WTC11 (cell line): ENCODE measurements at regions not wholly inside any gene's neighbourhood (a gene's known extent, or its start where the extent isn't known, plus 50 kb on each side); places are given as distances from the start of the nearest gene placed in this dataset.

Experiments
- ATAC-seq: fragments of 200-7000 bp; cut with Tn5 transposase; 2 replicates; pipeline ENCODE4 v1.10.0; 2021; ENCODE audit warnings: mild to moderate bottlenecking, moderate library complexity
- CTCF ChIA-PET: fragments of 300-600 bp; sonication (Branson Sonifier 250); formaldehyde crosslinking; loops from one replicate; lab custom pipeline; 2021; ENCODE audit warnings: antibody characterized with exemption; lab: Charles Lee
- POLR2A ChIA-PET: fragments of 350-600 bp; sonication (Branson Sonifier 250); formaldehyde crosslinking; loops from one replicate; lab custom pipeline; 2021; ENCODE audit warnings: antibody characterized with exemption; lab: Charles Lee
- DNase-seq: peaks from one replicate; pipeline ENCODE4 v3.0.0; 2021; ENCODE audit warnings: low spot score
- H3K27ac Mint-ChIP-seq: 2 replicates; pipeline ENCODE4 v1.8.0; 2021; ENCODE audit warnings: mixed read lengths
- H3K27me3 Mint-ChIP-seq: 2 replicates; pipeline ENCODE4 v1.8.0; 2021; ENCODE audit warnings: low read depth, mild to moderate bottlenecking, moderate library complexity, mixed read lengths
- H3K36me3 Mint-ChIP-seq: 2 replicates; pipeline ENCODE4 v1.8.0; 2021; ENCODE audit warnings: mixed read lengths
- H3K4me1 Mint-ChIP-seq: 2 replicates; pipeline ENCODE4 v1.8.0; 2022; ENCODE audit warnings: mixed read lengths
- H3K4me3 Mint-ChIP-seq: 2 replicates; pipeline ENCODE4 v1.8.0; 2021; ENCODE audit warnings: mild to moderate bottlenecking, moderate library complexity, mixed read lengths
- H3K9me3 Mint-ChIP-seq: 2 replicates; pipeline ENCODE4 v1.8.0; 2021; ENCODE audit warnings: mixed read lengths
- ATF1 ChIP-seq: sonication (generic); formaldehyde crosslinking; IDR thresholded peaks from 2 replicates; pipeline ENCODE4 v1.8.1; 2023; ENCODE audit warnings: mild to moderate bottlenecking, moderate library complexity, missing genetic modification reagents
- CREB1 ChIP-seq: sonication (generic); formaldehyde crosslinking; IDR thresholded peaks from 2 replicates; pipeline ENCODE4 v1.8.0; 2023; ENCODE audit warnings: mild to moderate bottlenecking, missing genetic modification reagents
- FOXJ3 ChIP-seq: sonication (generic); formaldehyde crosslinking; IDR thresholded peaks from 2 replicates; pipeline ENCODE4 v1.9.0; 2021; ENCODE audit warnings: missing genetic modification reagents, mild to moderate bottlenecking, borderline replicate concordance
- FOXK1 ChIP-seq: sonication (generic); formaldehyde crosslinking; IDR thresholded peaks from 2 replicates; pipeline ENCODE4 v1.8.0; 2022; ENCODE audit warnings: mild to moderate bottlenecking, moderate library complexity, missing genetic modification reagents
- GABPB1 ChIP-seq: sonication (generic); formaldehyde crosslinking; IDR thresholded peaks from 2 replicates; pipeline ENCODE4 v1.8.1; 2023; ENCODE audit warnings: mild to moderate bottlenecking, missing genetic modification reagents
- GRHL2 ChIP-seq: fragments of 250-450 bp; sonication (Bioruptor Pico); IDR thresholded peaks from 2 replicates; pipeline ENCODE4 v1.8.0; 2022; ENCODE audit warnings: mild to moderate bottlenecking, moderate library complexity; ENCODE audit not compliant: insufficient replicate concordance, severe bottlenecking
- HMGA2 ChIP-seq: fragments of 250-450 bp; sonication (Bioruptor Pico); IDR thresholded peaks from 2 replicates; pipeline ENCODE4 v1.4.0; 2021; ENCODE audit warnings: mild to moderate bottlenecking, moderate library complexity
- MYBL2 ChIP-seq: sonication (generic); formaldehyde crosslinking; IDR thresholded peaks from 2 replicates; pipeline ENCODE4 v1.8.1; 2023; ENCODE audit warnings: mild to moderate bottlenecking, moderate library complexity, missing genetic modification reagents
- SMAD4 ChIP-seq: sonication (generic); formaldehyde crosslinking; IDR thresholded peaks from 2 replicates; pipeline ENCODE4 v1.8.0; 2022; ENCODE audit warnings: mild to moderate bottlenecking, missing genetic modification reagents
- STAT6 ChIP-seq: sonication (generic); formaldehyde crosslinking; conservative IDR thresholded peaks from 2 replicates; pipeline ENCODE4 v1.8.1; 2023; ENCODE audit warnings: mild to moderate bottlenecking, low read depth, missing genetic modification reagents, moderate library complexity
- ZNF396 ChIP-seq: fragments of 250-450 bp; sonication (Bioruptor Pico); IDR thresholded peaks from 2 replicates; pipeline ENCODE4 v1.8.0; 2021; ENCODE audit warnings: mild to moderate bottlenecking, moderate library complexity, borderline replicate concordance
- ZNF532 ChIP-seq: fragments of 250-450 bp; sonication (Bioruptor Pico); IDR thresholded peaks from 2 replicates; pipeline ENCODE4 v1.9.0; 2021; ENCODE audit warnings: mild to moderate bottlenecking, borderline replicate concordance
- TF ChIP-seq, protein P1 (sequence below): sonication (generic); formaldehyde crosslinking; IDR thresholded peaks from 2 replicates; pipeline ENCODE4 v1.8.1; 2023; ENCODE audit warnings: mild to moderate bottlenecking, missing genetic modification reagents, borderline replicate concordance

- ATAC-seq = no peak
- TF ChIP-seq, protein P1, sequence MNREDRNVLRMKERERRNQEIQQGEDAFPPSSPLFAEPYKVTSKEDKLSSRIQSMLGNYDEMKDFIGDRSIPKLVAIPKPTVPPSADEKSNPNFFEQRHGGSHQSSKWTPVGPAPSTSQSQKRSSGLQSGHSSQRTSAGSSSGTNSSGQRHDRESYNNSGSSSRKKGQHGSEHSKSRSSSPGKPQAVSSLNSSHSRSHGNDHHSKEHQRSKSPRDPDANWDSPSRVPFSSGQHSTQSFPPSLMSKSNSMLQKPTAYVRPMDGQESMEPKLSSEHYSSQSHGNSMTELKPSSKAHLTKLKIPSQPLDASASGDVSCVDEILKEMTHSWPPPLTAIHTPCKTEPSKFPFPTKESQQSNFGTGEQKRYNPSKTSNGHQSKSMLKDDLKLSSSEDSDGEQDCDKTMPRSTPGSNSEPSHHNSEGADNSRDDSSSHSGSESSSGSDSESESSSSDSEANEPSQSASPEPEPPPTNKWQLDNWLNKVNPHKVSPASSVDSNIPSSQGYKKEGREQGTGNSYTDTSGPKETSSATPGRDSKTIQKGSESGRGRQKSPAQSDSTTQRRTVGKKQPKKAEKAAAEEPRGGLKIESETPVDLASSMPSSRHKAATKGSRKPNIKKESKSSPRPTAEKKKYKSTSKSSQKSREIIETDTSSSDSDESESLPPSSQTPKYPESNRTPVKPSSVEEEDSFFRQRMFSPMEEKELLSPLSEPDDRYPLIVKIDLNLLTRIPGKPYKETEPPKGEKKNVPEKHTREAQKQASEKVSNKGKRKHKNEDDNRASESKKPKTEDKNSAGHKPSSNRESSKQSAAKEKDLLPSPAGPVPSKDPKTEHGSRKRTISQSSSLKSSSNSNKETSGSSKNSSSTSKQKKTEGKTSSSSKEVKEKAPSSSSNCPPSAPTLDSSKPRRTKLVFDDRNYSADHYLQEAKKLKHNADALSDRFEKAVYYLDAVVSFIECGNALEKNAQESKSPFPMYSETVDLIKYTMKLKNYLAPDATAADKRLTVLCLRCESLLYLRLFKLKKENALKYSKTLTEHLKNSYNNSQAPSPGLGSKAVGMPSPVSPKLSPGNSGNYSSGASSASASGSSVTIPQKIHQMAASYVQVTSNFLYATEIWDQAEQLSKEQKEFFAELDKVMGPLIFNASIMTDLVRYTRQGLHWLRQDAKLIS (CRISPR knock-in tag) = no peak
- TF ChIP-seq CREB1 = no peak
- no peak for TF ChIP-seq MYBL2 (CRISPR knock-in tag)
- 0 out of 2 replicates have a peak, but pooled peaks have one; percentile 22 for TF ChIP-seq GABPB1
- TF ChIP-seq ZNF532 = no peak
- no peak for TF ChIP-seq ZNF396 (CRISPR knock-in tag)
- TF ChIP-seq, all 79 proteins: peak for 1
- DNase-seq = no peak
- Mint-ChIP-seq H3K4me1 (peaks cover 14% of the 10 kb centered on the region), H3K4me3 (no peak overlapping the region), H3K36me3 (no peaks in the 10 kb centered on the region), H3K9me3 (no peaks in the 10 kb centered on the region), H3K27ac (no peak overlapping the region), H3K27me3 (no peaks in the 10 kb centered on the region)
- POLR2A ChIA-PET = no interaction called here
- CTCF ChIA-PET = interaction anchor here (0.6 to 1.2 kb wide), 4 partner anchors 15 to 704 kb away, joined by 3 to 5 read pairs (median 3); no protein-coding TSS in a partner anchor
Measured at GRCh38 chr6:134849920-134850447, 99.9 kb downstream of the ALDH8A1 start.

GRCh38 chr6:134848076-134848475 lies 101.8 kb downstream of the ALDH8A1 start:
- Mint-ChIP-seq H3K27ac (no peak overlapping the region), H3K4me1 (peaks cover 14% of the 10 kb centered on the region), H3K4me3 (no peak overlapping the region), H3K9me3 (no peaks in the 10 kb centered on the region), H3K36me3 (no peaks in the 10 kb centered on the region), H3K27me3 (no peaks in the 10 kb centered on the region)
- ChIA-PET CTCF (interaction anchor here (0.7 to 1.3 kb wide), 3 partner anchors 25 to 93 kb away, joined by 3 to 4 read pairs (median 3); no protein-coding TSS in a partner anchor), POLR2A (no interaction called here)
- DNase-seq (no peak), ATAC-seq (no peak)
- TF ChIP-seq MYBL2 (CRISPR knock-in tag) (no peak), GRHL2 (CRISPR knock-in tag) (no peak)

GRCh38 chr6:134846865-134847264 lies 103.0 kb downstream of the ALDH8A1 start:
- ChIA-PET CTCF (no interaction called here), POLR2A (no interaction called here)
- no peaks in the 10 kb centered on the region for H3K9me3 Mint-ChIP-seq
- no peak for ATAC-seq
- no peak overlapping the region for H3K4me3 Mint-ChIP-seq
- TF ChIP-seq ATF1 (CRISPR knock-in tag) (no peak), HMGA2 (no peak)
- no peaks in the 10 kb centered on the region for H3K36me3 Mint-ChIP-seq
- peaks cover 14% of the 10 kb centered on the region for H3K4me1 Mint-ChIP-seq
- no peak for DNase-seq
- no peaks in the 10 kb centered on the region for H3K27me3 Mint-ChIP-seq
- no peak overlapping the region for H3K27ac Mint-ChIP-seq

- DNase-seq = no peak
- ChIA-PET CTCF (no interaction called here), POLR2A (interaction anchor here (0.5 kb wide), 1 partner anchor 662 kb away, joined by 4 read pairs; no protein-coding TSS in a partner anchor)
- Mint-ChIP-seq H3K4me1 (peaks cover 8% of the 10 kb centered on the region), H3K9me3 (no peaks in the 10 kb centered on the region), H3K27me3 (no peaks in the 10 kb centered on the region), H3K27ac (no peak overlapping the region), H3K4me3 (no peak overlapping the region), H3K36me3 (no peaks in the 10 kb centered on the region)
- no peak for TF ChIP-seq FOXJ3 (CRISPR knock-in tag)
- TF ChIP-seq FOXK1 = no peak
- TF ChIP-seq GABPB1 = no peak
- no peak for TF ChIP-seq STAT6 (CRISPR knock-in tag)
- TF ChIP-seq ZNF532 = no peak
- no peak for TF ChIP-seq SMAD4
- ATAC-seq = no peak
Measured at GRCh38 chr6:134846031-134846430, 103.9 kb downstream of the ALDH8A1 start.
